Lung (tissue), 11 donors: ENCODE measurements at regions not wholly inside any gene's neighbourhood (a gene's known extent, or its start where the extent isn't known, plus 50 kb on each side); places are given as distances from the start of the nearest gene placed in this dataset.

Experiments used
- ATAC-seq: fragments of 200-7000 bp; cut with Tn5 transposase; one replicate; pipeline ENCODE4 v1.9.1; 2020; ENCODE audit warnings: moderate number of reproducible peaks; ENCODE audit not compliant: insufficient read depth, low FRiP score
- DNase-seq, 3 donors: peaks; one replicate each; pipeline ENCODE4 v3.0.0-alpha.2; 2013 to 2017
- H3K27ac ChIP-seq, 2 donors: one replicate each; pipeline ENCODE4 v1.5.1; 2013; ENCODE audit warnings: mild to moderate bottlenecking in 2 of 2, moderate library complexity in 2 of 2, control low read depth in 1 of 2, inconsistent platforms in 1 of 2, low read depth in 1 of 2, low read length in 1 of 2
- H3K27me3 ChIP-seq, 3 donors: one replicate each; pipeline ENCODE4 v1.5.1; 2013; ENCODE audit warnings: low read length in 2 of 3; ENCODE audit not compliant: control insufficient read depth in 3 of 3, insufficient read depth in 3 of 3
- H3K36me3 ChIP-seq, 4 donors: one replicate each; pipeline ENCODE4 v1.5.1; 2013; ENCODE audit warnings: low read length in 4 of 4, mild to moderate bottlenecking in 1 of 4, moderate library complexity in 1 of 4; ENCODE audit not compliant: control insufficient read depth in 4 of 4, insufficient read depth in 4 of 4
- H3K4me1 ChIP-seq, 5 donors: one replicate each; pipeline ENCODE4 v1.5.1; 2013; ENCODE audit warnings: low read length in 5 of 5, mild to moderate bottlenecking in 2 of 5, moderate library complexity in 1 of 5; ENCODE audit not compliant: control insufficient read depth in 5 of 5, insufficient read depth in 5 of 5
- H3K4me3 ChIP-seq: one replicate; pipeline ENCODE4 v1.5.1; 2013; ENCODE audit warnings: mild to moderate bottlenecking, control low read depth, moderate library complexity
- H3K9ac ChIP-seq, 2 donors: one replicate each; pipeline ENCODE4 v1.5.1; 2013; ENCODE audit warnings: low read length in 2 of 2, control low read depth in 1 of 2; ENCODE audit not compliant: insufficient read depth in 1 of 2
- H3K9me3 ChIP-seq, 4 donors: one replicate each; pipeline ENCODE4 v1.5.1; 2013; ENCODE audit warnings: low read length in 3 of 4, mild to moderate bottlenecking in 1 of 4, moderate library complexity in 1 of 4; ENCODE audit not compliant: control insufficient read depth in 4 of 4, insufficient read depth in 3 of 4
- WGBS, 2 donors: extraction: QIAGEN DNeasy Blood & Tissue Kit; methylation state at CpG; one replicate each; pipeline ENCODE4 v1.1.7; 2013; 5-methylcytosine and 5-hydroxymethylcytosine counted together
- TF ChIP-seq, protein P1 (sequence below): IDR thresholded peaks from 2 replicates; pipeline ENCODE4 v1.5.1; 2012; ENCODE audit warnings: mild to moderate bottlenecking; ENCODE audit errors: control extremely low read depth, extremely low read depth
- donor health status: control.
- donor health status: control.
- donor health status: Bipolar disorder and iron deficiency.
- donor health status: healthy.
- donor health status: DM: yes; HTN: yes; CAD: no.

DNA sequence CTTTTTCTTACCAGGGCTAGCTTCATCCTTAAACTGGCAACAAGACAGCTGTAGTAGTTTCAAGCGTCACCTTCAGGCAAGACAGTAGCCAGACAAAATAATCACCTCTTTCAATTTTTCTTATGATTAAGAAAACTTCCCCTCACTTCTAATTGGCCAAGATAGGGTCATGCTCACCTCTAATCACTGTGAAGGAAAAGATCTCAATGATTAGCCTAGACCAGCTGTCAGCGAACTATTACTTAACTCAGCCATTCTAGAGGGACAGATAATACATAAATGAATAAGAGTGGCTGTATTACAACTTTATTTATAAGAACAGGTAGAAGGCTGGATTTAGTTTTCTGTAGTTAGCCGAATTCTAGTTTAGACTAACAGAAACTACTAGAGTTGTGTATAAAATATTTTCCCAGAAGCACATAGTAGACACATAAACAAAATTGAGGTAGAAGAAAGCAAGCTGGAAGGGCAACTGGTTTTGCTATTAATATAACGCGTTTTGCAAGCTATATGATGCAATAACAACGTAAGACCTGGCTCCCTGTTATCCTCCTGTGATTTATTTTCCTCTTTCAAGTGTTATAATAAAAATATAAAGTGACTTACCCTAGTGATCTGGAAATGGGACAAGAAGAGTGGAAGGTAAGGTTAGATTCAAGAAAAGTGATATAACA, 64.3 kb downstream of the ELAPOR2 start:
- Histone ChIP-seq H3K9ac (no peak overlapping the region), H3K36me3 (no peaks in the 10 kb centered on the region), H3K4me3 (no peak overlapping the region), H3K4me1 (peaks cover 0 to 6% (median 4%) of the 10 kb centered on the region in 5 donors), H3K27me3 (no peaks in the 10 kb centered on the region), H3K27ac (no peak overlapping the region), H3K9me3 (no peaks in the 10 kb centered on the region)
- TF ChIP-seq, protein P1, sequence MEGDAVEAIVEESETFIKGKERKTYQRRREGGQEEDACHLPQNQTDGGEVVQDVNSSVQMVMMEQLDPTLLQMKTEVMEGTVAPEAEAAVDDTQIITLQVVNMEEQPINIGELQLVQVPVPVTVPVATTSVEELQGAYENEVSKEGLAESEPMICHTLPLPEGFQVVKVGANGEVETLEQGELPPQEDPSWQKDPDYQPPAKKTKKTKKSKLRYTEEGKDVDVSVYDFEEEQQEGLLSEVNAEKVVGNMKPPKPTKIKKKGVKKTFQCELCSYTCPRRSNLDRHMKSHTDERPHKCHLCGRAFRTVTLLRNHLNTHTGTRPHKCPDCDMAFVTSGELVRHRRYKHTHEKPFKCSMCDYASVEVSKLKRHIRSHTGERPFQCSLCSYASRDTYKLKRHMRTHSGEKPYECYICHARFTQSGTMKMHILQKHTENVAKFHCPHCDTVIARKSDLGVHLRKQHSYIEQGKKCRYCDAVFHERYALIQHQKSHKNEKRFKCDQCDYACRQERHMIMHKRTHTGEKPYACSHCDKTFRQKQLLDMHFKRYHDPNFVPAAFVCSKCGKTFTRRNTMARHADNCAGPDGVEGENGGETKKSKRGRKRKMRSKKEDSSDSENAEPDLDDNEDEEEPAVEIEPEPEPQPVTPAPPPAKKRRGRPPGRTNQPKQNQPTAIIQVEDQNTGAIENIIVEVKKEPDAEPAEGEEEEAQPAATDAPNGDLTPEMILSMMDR: no peak
- WGBS, 2 donors: 69 to 76% methylated on average over 6 of the region's 6 CpGs
- DNase-seq (no peak), ATAC-seq (no peak)

DNA sequence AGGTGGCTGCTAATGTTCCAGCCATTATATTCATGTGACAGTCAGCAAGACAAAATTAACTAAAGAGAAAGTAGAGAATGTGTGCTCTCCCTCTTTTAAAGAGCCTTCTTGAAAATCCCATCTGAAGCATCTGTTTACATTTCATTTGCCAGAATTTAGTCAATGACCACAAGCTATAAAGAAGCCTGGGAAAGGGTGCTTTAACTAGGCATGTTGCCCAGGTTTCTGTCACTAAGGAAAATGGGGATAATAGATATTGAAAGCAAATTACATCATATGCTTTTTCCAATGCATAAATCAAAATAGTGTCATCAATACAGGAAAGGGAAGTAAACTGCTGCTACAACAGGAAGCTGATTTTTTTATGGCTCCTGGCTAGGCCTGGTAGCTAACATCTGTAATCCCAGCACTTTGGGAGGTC, 67.7 kb downstream of the ELAPOR2 start:
- Histone ChIP-seq H3K36me3 (no peaks in the 10 kb centered on the region), H3K27ac (no peak overlapping the region)

GRCh38 chr7:86991093-86991769, 68.2 kb downstream of the ELAPOR2 start:
- Histone ChIP-seq H3K27me3 (no peaks in the 10 kb centered on the region), H3K9me3 (no peaks in the 10 kb centered on the region), H3K9ac (no peak overlapping the region), H3K27ac (no peak overlapping the region), H3K4me3 (no peak overlapping the region), H3K4me1 (peaks cover 0 to 3% (median 0%) of the 10 kb centered on the region in 5 donors), H3K36me3 (no peaks in the 10 kb centered on the region)
- TF ChIP-seq, protein P1: no peak
- ATAC-seq: no peak
- no peak for DNase-seq

More for the DNA sequence above, 67.7 kb downstream of the ELAPOR2 start:
- Histone ChIP-seq H3K4me3 (no peak overlapping the region), H3K9ac (no peak overlapping the region), H3K27me3 (no peaks in the 10 kb centered on the region), H3K9me3 (no peaks in the 10 kb centered on the region), H3K4me1 (peaks cover 0 to 3% (median 0%) of the 10 kb centered on the region in 5 donors)
- no peak for ATAC-seq
- peak in 2 of 3 donors; percentile 52 to 67 for DNase-seq
- TF ChIP-seq, protein P1: no peak
